GM10266 (cell line): ENCODE measurements at regions not wholly inside any gene's neighbourhood (a gene's known extent, or its start where the extent isn't known, plus 50 kb on each side); places are given as distances from the start of the nearest gene placed in this dataset.

ENCODE experiments used
- DNase-seq: peaks from one replicate; pipeline ENCODE4 v3.0.0; 2012; ENCODE audit errors: extremely low spot score
- CTCF ChIP-seq: IDR thresholded peaks from 2 replicates; pipeline ENCODE4 v1.5.1; 2012; ENCODE audit warnings: mild to moderate bottlenecking, low read depth; ENCODE audit not compliant: control insufficient read depth, insufficient read depth; ENCODE audit errors: missing control alignments

GRCh38 chr2:216971593-216971992 is 111.7 kb upstream of the TNP1 start:
- no peak for DNase-seq
- TF ChIP-seq CTCF: no peak

GRCh38 chr2:216970359-216970915 is 110.6 kb upstream of the TNP1 start:
- DNase-seq: no peak
- no peak for TF ChIP-seq CTCF

GRCh38 chr2:216967889-216968288 is 108.0 kb upstream of the TNP1 start:
- no peak for DNase-seq
- no peak for TF ChIP-seq CTCF

- no peak for DNase-seq
- TF ChIP-seq CTCF: no peak
Observed at GRCh38 chr2:216960671-216961268, 100.9 kb upstream of the TNP1 start.

- no peak for DNase-seq
- TF ChIP-seq CTCF: no peak
Observed at GRCh38 chr2:216959433-216959832, 99.6 kb upstream of the TNP1 start.

- no peak for DNase-seq
- TF ChIP-seq CTCF: no peak
Observed at GRCh38 chr2:216956820-216957493, 97.1 kb upstream of the TNP1 start.

GRCh38 chr2:216951171-216951570 is 91.3 kb upstream of the TNP1 start:
- no peak for DNase-seq
- TF ChIP-seq CTCF: no peak
